Colonic mucosa (tissue), 4 donors: ENCODE measurements at regions not wholly inside any gene's neighbourhood (a gene's known extent, or its start where the extent isn't known, plus 50 kb on each side); places are given as distances from the start of the nearest gene placed in this dataset.
A peak's percentile ranks its signal among the peaks of the same experiment; 100 is the strongest.

ENCODE experiments used
- DNase-seq: peaks from one replicate; pipeline ENCODE4 v3.0.0-alpha.2; 2020
- H3K27ac ChIP-seq: fragments of 200-600 bp; one replicate; pipeline ENCODE4 v1.8.0; 2021
- H3K27me3 ChIP-seq: fragments of 200-600 bp; one replicate; pipeline ENCODE4 v1.8.0; 2021
- H3K36me3 ChIP-seq: fragments of 200-600 bp; one replicate; pipeline ENCODE4 v1.8.0; 2021
- H3K4me1 ChIP-seq: fragments of 200-600 bp; one replicate; pipeline ENCODE4 v1.8.0; 2021; ENCODE audit warnings: mild to moderate bottlenecking
- H3K4me3 ChIP-seq: fragments of 200-600 bp; one replicate; pipeline ENCODE4 v1.8.0; 2021
- H3K9ac ChIP-seq, 2 donors: one replicate each; pipeline ENCODE4 v1.7.0; 2013; ENCODE audit warnings: control low read depth in 2 of 2, low read depth in 2 of 2, low read length in 2 of 2
- H3K9me3 ChIP-seq: fragments of 200-600 bp; one replicate; pipeline ENCODE4 v1.8.0; 2021
- intact Hi-C: fragments of 100-400 bp; cut with DNase I; formaldehyde crosslinking; loops from one replicate; pipeline ENCODE4 v1.14.1; 2022
- TF ChIP-seq, protein P1 (sequence below): fragments of 200-600 bp; IDR thresholded peaks from one replicate; pipeline ENCODE4 v1.8.0; 2022; ENCODE audit warnings: antibody characterized with exemption, mild to moderate bottlenecking
- donor health status: healthy.
- donor health status: DM: no; HTN: no; CAD: no.
- donor health status: DM: no; HTN: no; CAD: no.

DNA sequence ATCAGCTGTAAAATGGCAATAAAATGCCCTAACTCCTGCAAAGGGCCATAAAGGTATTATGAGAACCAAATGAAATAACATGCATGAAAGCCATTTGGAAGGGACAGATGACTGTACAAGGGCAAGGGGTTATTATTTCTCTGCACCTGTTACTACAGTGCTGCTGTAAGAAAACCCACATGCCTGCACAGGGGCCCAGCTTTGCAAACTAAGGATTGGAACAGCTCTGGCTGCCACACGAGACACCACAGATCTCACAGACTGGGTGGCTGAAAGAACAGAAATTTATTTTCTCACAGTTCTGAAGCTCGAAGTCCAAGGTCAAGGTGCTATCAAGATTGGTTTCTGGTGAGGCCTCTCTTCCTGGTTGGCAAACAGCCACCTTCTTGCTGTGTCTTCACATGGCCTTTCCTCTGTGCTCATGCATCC is 409.0 kb upstream of the NRP1 start:
- Histone ChIP-seq H3K36me3 (no peaks in the 10 kb centered on the region), H3K4me3 (no peak overlapping the region), H3K4me1 (no peaks in the 10 kb centered on the region), H3K27ac (no peak overlapping the region), H3K9me3 (no peaks in the 10 kb centered on the region), H3K27me3 (no peaks in the 10 kb centered on the region), H3K9ac (no peak overlapping the region)
- peak; percentile 67 for DNase-seq
- intact Hi-C loops = no loop called here
- TF ChIP-seq, protein P1, sequence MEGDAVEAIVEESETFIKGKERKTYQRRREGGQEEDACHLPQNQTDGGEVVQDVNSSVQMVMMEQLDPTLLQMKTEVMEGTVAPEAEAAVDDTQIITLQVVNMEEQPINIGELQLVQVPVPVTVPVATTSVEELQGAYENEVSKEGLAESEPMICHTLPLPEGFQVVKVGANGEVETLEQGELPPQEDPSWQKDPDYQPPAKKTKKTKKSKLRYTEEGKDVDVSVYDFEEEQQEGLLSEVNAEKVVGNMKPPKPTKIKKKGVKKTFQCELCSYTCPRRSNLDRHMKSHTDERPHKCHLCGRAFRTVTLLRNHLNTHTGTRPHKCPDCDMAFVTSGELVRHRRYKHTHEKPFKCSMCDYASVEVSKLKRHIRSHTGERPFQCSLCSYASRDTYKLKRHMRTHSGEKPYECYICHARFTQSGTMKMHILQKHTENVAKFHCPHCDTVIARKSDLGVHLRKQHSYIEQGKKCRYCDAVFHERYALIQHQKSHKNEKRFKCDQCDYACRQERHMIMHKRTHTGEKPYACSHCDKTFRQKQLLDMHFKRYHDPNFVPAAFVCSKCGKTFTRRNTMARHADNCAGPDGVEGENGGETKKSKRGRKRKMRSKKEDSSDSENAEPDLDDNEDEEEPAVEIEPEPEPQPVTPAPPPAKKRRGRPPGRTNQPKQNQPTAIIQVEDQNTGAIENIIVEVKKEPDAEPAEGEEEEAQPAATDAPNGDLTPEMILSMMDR = no peak

DNA sequence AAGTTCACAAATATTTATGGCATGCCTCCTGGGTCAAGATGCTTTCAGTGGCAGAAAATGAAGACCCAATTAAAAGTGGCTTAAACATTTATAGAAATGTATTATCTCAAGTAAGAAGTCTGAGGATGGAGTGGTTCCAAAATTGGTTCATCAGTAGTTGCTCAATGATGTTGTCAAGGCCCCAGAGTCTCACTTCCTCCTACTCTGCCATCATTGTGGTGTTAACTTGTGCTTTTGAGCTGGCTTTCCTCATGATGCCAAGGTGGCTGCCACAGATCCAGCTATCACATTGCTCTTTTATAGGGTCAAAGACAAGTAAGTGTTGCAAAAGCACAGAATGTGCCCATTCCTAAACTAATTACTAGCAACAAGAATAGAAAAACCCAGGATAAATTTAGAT is 404.6 kb upstream of the NRP1 start:
- intact Hi-C loops = no loop called here
- TF ChIP-seq, protein P1 = no peak
- Histone ChIP-seq H3K4me3 (no peak overlapping the region), H3K9ac (no peak overlapping the region), H3K27ac (no peak overlapping the region), H3K27me3 (no peaks in the 10 kb centered on the region), H3K4me1 (no peaks in the 10 kb centered on the region), H3K36me3 (no peaks in the 10 kb centered on the region), H3K9me3 (no peaks in the 10 kb centered on the region)
- no peak for DNase-seq

DNA sequence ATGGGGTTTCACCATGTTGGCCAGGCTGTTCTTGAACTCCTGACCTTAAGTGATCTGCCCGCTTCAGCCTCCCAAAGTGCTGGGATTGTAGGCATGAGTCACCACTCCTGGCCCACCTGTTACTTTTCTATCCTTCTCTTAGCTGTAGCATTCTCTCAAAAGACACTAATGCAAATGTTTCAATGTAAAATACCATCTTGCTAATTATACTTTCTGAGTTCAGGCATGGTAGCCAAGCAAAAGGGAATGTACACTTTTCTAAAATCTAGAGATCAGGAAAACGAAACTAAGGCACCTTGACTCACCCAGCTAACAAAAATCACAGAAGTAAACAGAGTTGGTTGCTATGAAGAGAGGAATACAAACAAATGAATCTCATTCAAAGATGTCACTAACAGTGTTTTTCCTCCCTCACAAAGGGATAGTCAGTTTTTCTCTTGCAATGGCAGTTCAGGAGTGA is 401.0 kb upstream of the NRP1 start:
- no peaks in the 10 kb centered on the region for H3K27me3 ChIP-seq
- H3K9ac ChIP-seq = no peak overlapping the region
- H3K27ac ChIP-seq = no peak overlapping the region
- intact Hi-C loops = no loop called here
- DNase-seq = no peak
- no peaks in the 10 kb centered on the region for H3K4me1 ChIP-seq
- H3K9me3 ChIP-seq = no peaks in the 10 kb centered on the region
- TF ChIP-seq, protein P1 = no peak
- H3K4me3 ChIP-seq = no peak overlapping the region
- H3K36me3 ChIP-seq = no peaks in the 10 kb centered on the region

DNA sequence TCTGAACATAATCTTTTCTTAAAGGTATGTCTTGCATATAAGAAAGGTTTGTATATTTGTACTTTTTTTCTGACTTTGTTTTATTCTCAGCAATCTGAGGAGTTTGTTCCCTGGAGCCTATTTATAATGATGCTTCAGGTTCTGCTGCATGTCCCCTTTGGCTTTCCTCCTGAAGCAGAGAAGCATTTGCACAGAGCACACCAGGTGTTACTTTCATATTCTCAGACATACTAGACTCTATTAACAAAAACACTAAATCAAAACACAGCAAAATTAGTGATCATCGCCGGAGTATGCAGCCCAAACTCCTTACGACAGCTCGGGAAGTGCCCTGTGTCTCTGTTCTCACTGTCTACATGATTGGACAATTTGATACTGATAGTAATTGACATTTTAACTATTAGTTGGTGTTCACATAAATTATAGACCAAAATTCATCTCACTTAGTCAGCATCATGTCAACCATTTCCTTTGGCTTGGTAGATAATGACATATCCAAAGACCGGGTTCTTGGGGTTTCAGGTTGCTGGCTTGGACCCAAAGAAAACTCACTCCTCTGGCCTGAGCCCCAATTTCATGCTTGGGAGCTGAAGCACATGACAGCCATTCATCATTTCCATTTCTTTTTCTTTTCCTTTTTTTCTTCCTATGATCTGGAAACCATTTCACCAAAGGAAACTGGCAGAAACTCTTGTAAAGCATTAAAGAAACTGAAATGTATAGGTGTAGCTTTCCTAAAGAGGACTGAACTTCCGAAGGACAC is 400.1 kb upstream of the NRP1 start:
- Histone ChIP-seq H3K4me1 (no peaks in the 10 kb centered on the region), H3K4me3 (no peak overlapping the region), H3K9me3 (no peaks in the 10 kb centered on the region), H3K27ac (no peak overlapping the region), H3K27me3 (no peaks in the 10 kb centered on the region), H3K36me3 (no peaks in the 10 kb centered on the region), H3K9ac (no peak overlapping the region)
- TF ChIP-seq, protein P1 = no peak
- intact Hi-C loops = no loop called here
- no peak for DNase-seq

DNA sequence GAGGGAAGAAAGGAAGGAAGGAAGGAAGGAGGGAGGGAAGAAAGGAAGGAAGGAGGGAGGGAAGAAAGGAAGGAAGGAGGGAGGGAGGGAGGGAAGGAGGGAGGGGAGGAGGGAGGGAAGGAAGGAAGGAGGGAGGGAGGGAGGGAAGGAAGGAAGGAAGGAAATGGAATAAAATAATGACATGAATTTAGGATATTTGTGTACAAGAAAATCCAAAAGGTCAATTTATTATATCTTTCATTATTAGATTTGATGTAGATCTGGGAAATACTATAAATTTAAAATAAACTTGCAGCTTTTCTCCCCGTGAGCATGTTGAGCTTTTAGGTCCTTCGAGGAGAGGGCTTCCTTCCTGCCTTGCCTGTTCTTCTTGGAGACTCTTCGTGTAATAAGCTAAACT is 398.6 kb upstream of the NRP1 start:
- Histone ChIP-seq H3K4me1 (no peaks in the 10 kb centered on the region), H3K4me3 (no peak overlapping the region), H3K9ac (no peak overlapping the region), H3K36me3 (no peaks in the 10 kb centered on the region), H3K27me3 (no peaks in the 10 kb centered on the region), H3K27ac (no peak overlapping the region), H3K9me3 (no peaks in the 10 kb centered on the region)
- no peak for DNase-seq
- TF ChIP-seq, protein P1 = no peak
- intact Hi-C loops = no loop called here
